H1 (cell line): ENCODE measurements at regions not wholly inside any gene's neighbourhood (a gene's known extent, or its start where the extent isn't known, plus 50 kb on each side); places are given as distances from the start of the nearest gene placed in this dataset.

Experiments used
- CTCF ChIA-PET: fragments of 300-600 bp; sonication (Branson Sonifier 250); formaldehyde crosslinking; loops from one replicate; lab custom pipeline; 2021; ENCODE audit not compliant: partially characterized antibody; lab: Charles Lee
- POLR2A ChIA-PET: fragments of 300-600 bp; sonication (Branson Sonifier 250); formaldehyde crosslinking; loops from one replicate; lab custom pipeline; 2021; ENCODE audit warnings: inconsistent platforms; ENCODE audit not compliant: partially characterized antibody; lab: Charles Lee
- DNase-seq, 2 experiments: peaks; one replicate each; pipeline versions ENCODE4 v3.0.0 to v3.0.0-alpha.2; 2010 to 2022; ENCODE audit warnings: low spot score in 2 of 2, low read depth in 1 of 2, mixed read lengths in 1 of 2
- FAIRE-seq: peaks from 2 replicates; lab custom pipeline; 2011; peaks lifted over from hg19 to GRCh38; lab: Jason Lieb, UNC
- H2AFZ ChIP-seq: 2 replicates; pipeline ENCODE4 v1.8.1; 2012; ENCODE audit warnings: low read length, inconsistent platforms
- H2AK5ac ChIP-seq: 2 replicates; pipeline ENCODE4 v1.6.1; 2013; ENCODE audit warnings: low read depth, low read length
- H2BK120ac ChIP-seq: replicated peaks from 2 replicates; pipeline ENCODE3; 2013; ENCODE audit warnings: low read depth, low read length, inconsistent platforms
- H2BK12ac ChIP-seq: 2 replicates; pipeline ENCODE4 v1.6.1; 2013; ENCODE audit warnings: low read depth, low read length
- H2BK15ac ChIP-seq: 2 replicates; pipeline ENCODE4 v1.6.1; 2013; ENCODE audit warnings: low read length
- H2BK20ac ChIP-seq: 2 replicates; pipeline ENCODE4 v1.6.1; 2013; ENCODE audit warnings: low read length
- H2BK5ac ChIP-seq: 2 replicates; pipeline ENCODE4 v1.6.1; 2013; ENCODE audit warnings: low read depth, low read length
- H3K14ac ChIP-seq: 2 replicates; pipeline ENCODE4 v1.6.1; 2013; ENCODE audit warnings: inconsistent platforms; ENCODE audit not compliant: insufficient read length
- H3K18ac ChIP-seq: 2 replicates; pipeline ENCODE4 v1.6.1; 2013; ENCODE audit warnings: low read length; ENCODE audit errors: extremely low read depth
- H3K23ac ChIP-seq: 2 replicates; pipeline ENCODE4 v1.6.1; 2013; ENCODE audit warnings: inconsistent platforms; ENCODE audit not compliant: insufficient read length
- H3K23me2 ChIP-seq: 2 replicates; pipeline ENCODE4 v1.6.1; 2013; ENCODE audit warnings: low read depth, low read length
- H3K27ac ChIP-seq: 2 replicates; pipeline ENCODE4 v1.6.1; 2011; ENCODE audit warnings: low read depth, low read length, inconsistent platforms
- H3K27me3 ChIP-seq, 4 experiments: replicated peaks in 1 of 4; 1 replicate in 1 of 4; 2 replicates in 3 of 4; pipeline versions ENCODE4 v1.6.1 to v1.8.1; 2011 to 2013; ENCODE audit warnings: low read length in 3 of 4, mild to moderate bottlenecking in 3 of 4, inconsistent platforms in 2 of 4, mixed read lengths in 2 of 4, moderate library complexity in 1 of 4; ENCODE audit not compliant: control insufficient read depth in 3 of 4, insufficient read depth in 3 of 4; ENCODE audit errors: extremely low read depth in 1 of 4
- H3K36me3 ChIP-seq, 4 experiments: 2 replicates each; pipeline versions ENCODE4 v1.6.1 to v1.8.1; 2011 to 2013; ENCODE audit warnings: mild to moderate bottlenecking in 4 of 4, low read length in 3 of 4, moderate library complexity in 2 of 4, control low read depth in 1 of 4, inconsistent platforms in 1 of 4; ENCODE audit not compliant: insufficient read depth in 4 of 4, control insufficient read depth in 2 of 4
- H3K4ac ChIP-seq: replicated peaks from 2 replicates; pipeline ENCODE3; 2013; ENCODE audit warnings: low read length, low read depth, mixed read lengths, inconsistent platforms; ENCODE audit not compliant: insufficient read length
- H3K4me1 ChIP-seq, 4 experiments: replicated peaks in 1 of 4; 1 replicate in 1 of 4; 2 replicates in 3 of 4; pipeline versions ENCODE4 v1.6.1 to v1.8.1; 2011 to 2013; ENCODE audit warnings: low read length in 3 of 4, inconsistent platforms in 2 of 4, mixed read lengths in 1 of 4; ENCODE audit not compliant: insufficient read depth in 4 of 4, control insufficient read depth in 3 of 4
- H3K4me2 ChIP-seq, 2 experiments: 2 replicates each; pipeline versions ENCODE4 v1.6.1 to v1.8.1; 2011 to 2013; ENCODE audit warnings: low read depth in 2 of 2, low read length in 2 of 2, control low read depth in 1 of 2, inconsistent platforms in 1 of 2, mild to moderate bottlenecking in 1 of 2; ENCODE audit not compliant: insufficient read depth in 1 of 2
- H3K4me3 ChIP-seq, 4 experiments: fragments of 200-600, 300-600 bp in 1 of 4; sonication (generic), shearing (Covaris generic), sonication (Bioruptor Twin) in 1 of 4; 2 replicates each; pipeline versions ENCODE4 v1.5.1 to v1.8.1; 2011 to 2016; ENCODE audit warnings: low read length in 4 of 4, low read depth in 3 of 4, control low read depth in 2 of 4, inconsistent platforms in 2 of 4, mild to moderate bottlenecking in 2 of 4, mixed read lengths in 1 of 4, moderate library complexity in 1 of 4; ENCODE audit not compliant: insufficient read depth in 2 of 4; ENCODE audit errors: extremely low read depth in 1 of 4
- H3K56ac ChIP-seq: replicated peaks from 2 replicates; pipeline ENCODE3; 2013; ENCODE audit warnings: low read depth, mild to moderate bottlenecking, mixed read lengths, low read length, inconsistent platforms; ENCODE audit not compliant: insufficient read length
- H3K79me1 ChIP-seq: 2 replicates; pipeline ENCODE4 v1.6.1; 2013; ENCODE audit warnings: low read depth, low read length, control low read depth
- H3K79me2 ChIP-seq, 2 experiments: 2 replicates each; pipeline versions ENCODE4 v1.6.1 to v1.8.1; 2012 to 2013; ENCODE audit warnings: low read length in 2 of 2, mild to moderate bottlenecking in 2 of 2, inconsistent platforms in 1 of 2; ENCODE audit not compliant: insufficient read depth in 2 of 2, control insufficient read depth in 1 of 2
- H3K9ac ChIP-seq, 4 experiments: replicated peaks in 1 of 4; 1 replicate in 1 of 4; 2 replicates in 3 of 4; pipeline versions ENCODE4 v1.6.1 to v1.8.1; 2011 to 2013; ENCODE audit warnings: low read depth in 3 of 4, low read length in 3 of 4, control low read depth in 2 of 4, mild to moderate bottlenecking in 2 of 4, moderate library complexity in 2 of 4, inconsistent platforms in 1 of 4; ENCODE audit errors: extremely low read depth in 1 of 4
- H3K9me3 ChIP-seq, 2 experiments: 2 replicates each; pipeline versions ENCODE4 v1.6.1 to v1.8.1; 2012 to 2013; ENCODE audit warnings: mild to moderate bottlenecking in 2 of 2, moderate library complexity in 2 of 2, control low read depth in 1 of 2, inconsistent platforms in 1 of 2, low read depth in 1 of 2, low read length in 1 of 2, mixed read lengths in 1 of 2; ENCODE audit not compliant: insufficient read depth in 2 of 2
- H4K20me1 ChIP-seq, 2 experiments: replicated peaks in 1 of 2; 2 replicates each; pipeline versions ENCODE3 to v1.8.1; 2011 to 2013; ENCODE audit warnings: inconsistent platforms in 2 of 2, low read length in 2 of 2, mild to moderate bottlenecking in 1 of 2; ENCODE audit not compliant: insufficient read depth in 2 of 2, control insufficient read depth in 1 of 2
- H4K5ac ChIP-seq: 2 replicates; pipeline ENCODE4 v1.6.1; 2013; ENCODE audit warnings: low read length, low read depth, mixed read lengths, inconsistent platforms; ENCODE audit not compliant: insufficient read length
- H4K8ac ChIP-seq: 2 replicates; pipeline ENCODE4 v1.8.0; 2013; ENCODE audit warnings: mild to moderate bottlenecking, moderate library complexity, low read length, inconsistent platforms; ENCODE audit not compliant: insufficient read depth; ENCODE audit errors: extremely low read depth
- H4K91ac ChIP-seq: replicated peaks from 2 replicates; pipeline ENCODE3; 2013; ENCODE audit warnings: low read length, mixed read lengths, inconsistent platforms; ENCODE audit not compliant: insufficient read length
- ASH2L ChIP-seq: fragments of 200-600, 300-600 bp; sonication (generic); IDR thresholded peaks from one replicate; pipeline ENCODE4 v1.7.1; 2017; ENCODE audit warnings: low read length
- SUZ12 ChIP-seq: fragments of 200-600 bp; sonication (generic); IDR thresholded peaks from 2 replicates; pipeline ENCODE4 v1.6.1; 2012; ENCODE audit warnings: mild to moderate bottlenecking, inconsistent platforms, low read length, moderate library complexity, mixed read lengths
- WGBS, 2 experiments: shearing (Covaris generic) in 1 of 2; methylation state at CpG; one replicate each; pipeline versions ENCODE4 v1.1.6 to v1.1.7; 2013 to 2015; ENCODE audit warnings: low lambda C conversion rate in 2 of 2, mixed read lengths in 2 of 2, inconsistent platforms in 1 of 2, low coverage in 1 of 2, missing lambda C conversion rate in 1 of 2; ENCODE audit not compliant: insufficient replicate concordance in 2 of 2, insufficient coverage in 1 of 2, insufficient read length in 1 of 2; ENCODE audit errors: extremely low coverage in 1 of 2, missing lambda C conversion rate in 1 of 2; 5-methylcytosine and 5-hydroxymethylcytosine counted together

GRCh38 chr13:59211606-59212005 lies 952.1 kb downstream of the DIAPH3 start:
- 75% methylated on average over 3 of the region's 3 CpGs; no CpG with 5 or more reads in 1 of the 2 experiments for WGBS, 2 experiments
- H3K27me3 ChIP-seq: no peaks in the 10 kb centered on the region
- FAIRE-seq (no peak), DNase-seq (no peak)
- H3K14ac ChIP-seq: no peak overlapping the region
- POLR2A ChIA-PET: no interaction called here
- no peaks in the 10 kb centered on the region for H3K79me1 ChIP-seq
- no peaks in the 10 kb centered on the region for H4K20me1 ChIP-seq
- TF ChIP-seq SUZ12 (no peak), ASH2L (no peak)
- no peak overlapping the region for H4K8ac ChIP-seq
- no peak overlapping the region for H2BK15ac ChIP-seq
- no peak overlapping the region for H3K23ac ChIP-seq
- H2BK12ac ChIP-seq: no peak overlapping the region
- H4K5ac ChIP-seq: no peak overlapping the region
- no peak overlapping the region for H2AK5ac ChIP-seq
- H3K4ac ChIP-seq: no peak overlapping the region
- no peaks in the 10 kb centered on the region for H3K23me2 ChIP-seq
- H3K18ac ChIP-seq: no peak overlapping the region
- H3K4me1 ChIP-seq: peaks cover 0 to 4% (median under 1%) of the 10 kb centered on the region in 4 experiments; a peak in 1 of 7 replicates
- no peak overlapping the region for H4K91ac ChIP-seq
- H3K4me3 ChIP-seq: no peak overlapping the region
- no peaks in the 10 kb centered on the region for H3K79me2 ChIP-seq
- H3K4me2 ChIP-seq: no peak overlapping the region
- H2AFZ ChIP-seq: no peak overlapping the region
- CTCF ChIA-PET: interaction anchor here (1.2 to 1.4 kb wide), 2 partner anchors 10 to 12 kb away, joined by 4 to 6 read pairs; no protein-coding TSS in a partner anchor
- H3K36me3 ChIP-seq: no peaks in the 10 kb centered on the region
- H3K56ac ChIP-seq: no peak overlapping the region
- H3K9me3 ChIP-seq: no peaks in the 10 kb centered on the region
- H2BK5ac ChIP-seq: no peak overlapping the region
- H2BK20ac ChIP-seq: no peak overlapping the region
- H3K9ac ChIP-seq: no peak overlapping the region
- no peak overlapping the region for H3K27ac ChIP-seq
- H2BK120ac ChIP-seq: no peak overlapping the region
